ENCODE measurements at regions not wholly inside any gene's neighbourhood (a gene's known extent, or its start where the extent isn't known, plus 50 kb on each side); places are given as distances from the start of the nearest gene placed in this dataset.
A peak's percentile ranks its signal among the peaks of the same experiment; 100 is the strongest.
"Not testable (repeated sequence)": the region's sequence is repeated elsewhere in the genome, so short reads cannot be mapped to it uniquely, and the experiment has no call there.

- DNase-seq (ENCODE audit: low read depth) = peak; percentile 75
Observed at GRCh38 chr11:24238771-24239645, 257.8 kb upstream of the LUZP2 start.

- DNase-seq (ENCODE audit: low read depth) = no peak
Observed at GRCh38 chr11:24239930-24240329, 256.9 kb upstream of the LUZP2 start.

GRCh38 chr11:24240496-24241175, 256.2 kb upstream of the LUZP2 start:
- DNase-seq (ENCODE audit: low read depth) = no peak

- no peak for DNase-seq (ENCODE audit: low read depth)
Observed at GRCh38 chr11:24246715-24247114, 250.1 kb upstream of the LUZP2 start.

- no peak for DNase-seq (ENCODE audit: low read depth)
Observed at GRCh38 chr11:24247846-24248245, 249.0 kb upstream of the LUZP2 start.

GRCh38 chr11:24249921-24250320, 246.9 kb upstream of the LUZP2 start:
- no peak for DNase-seq (ENCODE audit: low read depth)

GRCh38 chr11:24253237-24253760, 243.6 kb upstream of the LUZP2 start:
- no peak for DNase-seq (ENCODE audit: low read depth)

GRCh38 chr11:24264868-24265267, 232.0 kb upstream of the LUZP2 start:
- DNase-seq (ENCODE audit: low read depth) = no peak

- DNase-seq (ENCODE audit: low read depth) = no peak
Observed at GRCh38 chr11:24267014-24267413, 229.8 kb upstream of the LUZP2 start.

GRCh38 chr11:24271798-24272197, 225.1 kb upstream of the LUZP2 start:
- no peak for DNase-seq (ENCODE audit: low read depth)

- DNase-seq (ENCODE audit: low read depth) = not testable (repeated sequence)
Observed at GRCh38 chr11:24274214-24274781, 222.6 kb upstream of the LUZP2 start.

GRCh38 chr11:24286238-24286637, 210.6 kb upstream of the LUZP2 start:
- no peak for DNase-seq (ENCODE audit: low read depth)

- DNase-seq (ENCODE audit: low read depth) = no peak
Observed at GRCh38 chr11:24289301-24289700, 207.6 kb upstream of the LUZP2 start.

- DNase-seq (ENCODE audit: low read depth) = no peak
Observed at GRCh38 chr11:24293964-24294363, 202.9 kb upstream of the LUZP2 start.

GRCh38 chr11:24295360-24295759, 201.5 kb upstream of the LUZP2 start:
- peak; percentile 62 for DNase-seq (ENCODE audit: low read depth)

- DNase-seq (ENCODE audit: low read depth) = no peak
Observed at GRCh38 chr11:24297461-24297860, 199.4 kb upstream of the LUZP2 start.

- DNase-seq (ENCODE audit: low read depth) = peak; percentile 12
Observed at GRCh38 chr11:24298146-24298545, 198.7 kb upstream of the LUZP2 start.

GRCh38 chr11:24311974-24312373, 184.9 kb upstream of the LUZP2 start:
- no peak for DNase-seq (ENCODE audit: low read depth)

- DNase-seq (ENCODE audit: low read depth) = peak; percentile 14
Observed at GRCh38 chr11:24312464-24313238, 184.2 kb upstream of the LUZP2 start.

GRCh38 chr11:24321229-24321628, 175.6 kb upstream of the LUZP2 start:
- no peak for DNase-seq (ENCODE audit: low read depth)

- DNase-seq (ENCODE audit: low read depth) = peak; percentile 51
Observed at GRCh38 chr11:24324211-24324610, 172.6 kb upstream of the LUZP2 start.

GRCh38 chr11:24344222-24344621, 152.6 kb upstream of the LUZP2 start:
- no peak for DNase-seq (ENCODE audit: low read depth)

All from LHCN-M2 (cell line).